Mesendoderm (in vitro differentiated cells): ENCODE measurements at regions not wholly inside any gene's neighbourhood (a gene's known extent, or its start where the extent isn't known, plus 50 kb on each side); places are given as distances from the start of the nearest gene placed in this dataset.

Source experiments
- DNase-seq: peaks from one replicate; pipeline ENCODE4 v3.0.0; 2013
- H2AK5ac ChIP-seq: 2 replicates; pipeline ENCODE4 v1.6.1; 2013; ENCODE audit warnings: low read length, inconsistent platforms
- H2BK120ac ChIP-seq: 2 replicates; pipeline ENCODE4 v1.6.1; 2013; ENCODE audit warnings: low read depth, mild to moderate bottlenecking, low read length, moderate library complexity, mixed read lengths
- H2BK15ac ChIP-seq: replicated peaks from 2 replicates; pipeline ENCODE4 v1.6.1; 2013; ENCODE audit warnings: low read depth, mild to moderate bottlenecking, moderate library complexity
- H2BK5ac ChIP-seq: 2 replicates; pipeline ENCODE4 v1.6.1; 2013; ENCODE audit warnings: low read length, inconsistent platforms
- H3K18ac ChIP-seq: 2 replicates; pipeline ENCODE4 v1.6.1; 2013; ENCODE audit warnings: mild to moderate bottlenecking, low read length, mixed read lengths
- H3K23ac ChIP-seq: one replicate; pipeline ENCODE4 v1.6.1; 2013; ENCODE audit warnings: low read length
- H3K27ac ChIP-seq: 2 replicates; pipeline ENCODE4 v1.5.1; 2013; ENCODE audit warnings: low read depth, mild to moderate bottlenecking, inconsistent platforms, low read length, moderate library complexity
- H3K27me3 ChIP-seq: 2 replicates; pipeline ENCODE4 v1.6.1; 2013; ENCODE audit warnings: low read length, control low read depth, mild to moderate bottlenecking, inconsistent platforms; ENCODE audit not compliant: insufficient read depth, poor library complexity
- H3K36me3 ChIP-seq: 2 replicates; pipeline ENCODE4 v1.6.1; 2013; ENCODE audit warnings: low read length, inconsistent platforms; ENCODE audit not compliant: control insufficient read depth, insufficient read depth
- H3K4ac ChIP-seq: one replicate; pipeline ENCODE4 v1.6.1; 2013; ENCODE audit warnings: low read depth, mild to moderate bottlenecking, low read length, moderate library complexity
- H3K4me1 ChIP-seq: 2 replicates; pipeline ENCODE4 v1.6.1; 2013; ENCODE audit warnings: low read depth, low read length, inconsistent platforms; ENCODE audit not compliant: control insufficient read depth
- H3K4me2 ChIP-seq: 2 replicates; pipeline ENCODE4 v1.6.1; 2013; ENCODE audit warnings: low read length
- H3K4me3 ChIP-seq: 2 replicates; pipeline ENCODE4 v1.5.1; 2013; ENCODE audit warnings: mild to moderate bottlenecking, low read length
- H3K56ac ChIP-seq: one replicate; pipeline ENCODE4 v1.6.1; 2013; ENCODE audit warnings: low read length
- H3K79me1 ChIP-seq: 2 replicates; pipeline ENCODE4 v1.6.1; 2013; ENCODE audit warnings: low read length, inconsistent platforms
- H3K79me2 ChIP-seq: 2 replicates; pipeline ENCODE4 v1.6.1; 2013; ENCODE audit warnings: mild to moderate bottlenecking, low read length; ENCODE audit not compliant: control insufficient read depth, insufficient read depth
- H3K9ac ChIP-seq: 2 replicates; pipeline ENCODE4 v1.6.1; 2013; ENCODE audit warnings: low read length, inconsistent platforms
- H4K5ac ChIP-seq: one replicate; pipeline ENCODE4 v1.6.1; 2013; ENCODE audit warnings: low read length
- H4K8ac ChIP-seq: one replicate; pipeline ENCODE4 v1.6.1; 2013; ENCODE audit warnings: low read depth, mild to moderate bottlenecking, control low read depth, low read length, moderate library complexity
- WGBS: extraction: QIAGEN DNeasy Blood & Tissue Kit; methylation state at CpG from one replicate; pipeline ENCODE4 v1.1.7; 2013; ENCODE audit warnings: low lambda C conversion rate, missing lambda C conversion rate; ENCODE audit not compliant: insufficient coverage; ENCODE audit errors: extremely low coverage; 5-methylcytosine and 5-hydroxymethylcytosine counted together

- DNase-seq: no peak
- H3K9ac ChIP-seq: no peak overlapping the region
- H3K27ac ChIP-seq: no peak overlapping the region
- no peak overlapping the region for H3K4ac ChIP-seq
- H2BK5ac ChIP-seq: no peak overlapping the region
- H2AK5ac ChIP-seq: no peak overlapping the region
- H3K23ac ChIP-seq: no peak overlapping the region
- no peaks in the 10 kb centered on the region for H3K27me3 ChIP-seq
- H3K4me3 ChIP-seq: no peak overlapping the region
- no peak overlapping the region for H2BK15ac ChIP-seq
- H3K79me1 ChIP-seq: no peaks in the 10 kb centered on the region
- WGBS: no CpG with 5 or more reads among the region's 13 CpGs
- H3K36me3 ChIP-seq: no peaks in the 10 kb centered on the region
- H4K5ac ChIP-seq: no peak overlapping the region
- no peaks in the 10 kb centered on the region for H3K4me1 ChIP-seq
- H3K79me2 ChIP-seq: no peaks in the 10 kb centered on the region
- H3K56ac ChIP-seq: no peak overlapping the region
- H4K8ac ChIP-seq: no peak overlapping the region
- no peak overlapping the region for H3K4me2 ChIP-seq
- H2BK120ac ChIP-seq: no peak overlapping the region
- no peak overlapping the region for H3K18ac ChIP-seq
These were observed 827.2 kb upstream of the POU3F3 start for GRCh38 chr2:104026725-104027124.

- Histone ChIP-seq H3K4me3 (no peak overlapping the region), H3K27me3 (no peaks in the 10 kb centered on the region), H3K79me1 (no peaks in the 10 kb centered on the region), H2AK5ac (no peak overlapping the region), H3K27ac (no peak overlapping the region), H4K5ac (no peak overlapping the region), H2BK5ac (no peak overlapping the region), H3K4me2 (no peak overlapping the region), H3K56ac (no peak overlapping the region), H4K8ac (no peak overlapping the region), H3K79me2 (no peaks in the 10 kb centered on the region), H3K23ac (no peak overlapping the region), H3K36me3 (no peaks in the 10 kb centered on the region), H3K4ac (no peak overlapping the region), H2BK15ac (no peak overlapping the region), H3K4me1 (no peaks in the 10 kb centered on the region), H2BK120ac (no peak overlapping the region), H3K18ac (no peak overlapping the region), H3K9ac (no peak overlapping the region)
- 100% methylated on average over 1 of the region's 2 CpGs for WGBS
- DNase-seq: no peak
These were observed 826.6 kb upstream of the POU3F3 start for GRCh38 chr2:104027321-104027720.

GRCh38 chr2:104028061-104028460, 825.9 kb upstream of the POU3F3 start:
- no CpG with 5 or more reads among the region's 4 CpGs for WGBS
- Histone ChIP-seq H3K79me1 (no peaks in the 10 kb centered on the region), H4K5ac (no peak overlapping the region), H2BK120ac (no peak overlapping the region), H3K27ac (no peak overlapping the region), H3K4ac (no peak overlapping the region), H3K27me3 (no peaks in the 10 kb centered on the region), H3K4me2 (no peak overlapping the region), H3K18ac (no peak overlapping the region), H3K4me3 (no peak overlapping the region), H2BK5ac (no peak overlapping the region), H3K56ac (no peak overlapping the region), H3K9ac (no peak overlapping the region), H2BK15ac (no peak overlapping the region), H3K23ac (no peak overlapping the region), H3K79me2 (no peaks in the 10 kb centered on the region), H3K4me1 (no peaks in the 10 kb centered on the region), H2AK5ac (no peak overlapping the region), H3K36me3 (no peaks in the 10 kb centered on the region), H4K8ac (no peak overlapping the region)
- DNase-seq: no peak

GRCh38 chr2:104033399-104033798, 820.5 kb upstream of the POU3F3 start:
- Histone ChIP-seq H3K4ac (no peak overlapping the region), H3K18ac (no peak overlapping the region), H3K4me1 (no peaks in the 10 kb centered on the region), H3K27ac (no peak overlapping the region), H2BK5ac (no peak overlapping the region), H3K9ac (no peak overlapping the region), H3K27me3 (no peaks in the 10 kb centered on the region), H4K8ac (no peak overlapping the region), H3K56ac (no peak overlapping the region), H4K5ac (no peak overlapping the region), H2AK5ac (no peak overlapping the region), H3K79me1 (no peaks in the 10 kb centered on the region), H3K23ac (no peak overlapping the region), H2BK15ac (no peak overlapping the region), H3K79me2 (no peaks in the 10 kb centered on the region), H3K36me3 (no peaks in the 10 kb centered on the region), H2BK120ac (no peak overlapping the region), H3K4me2 (no peak overlapping the region), H3K4me3 (no peak overlapping the region)
- peak; percentile 62 for DNase-seq
- WGBS: no CpG with 5 or more reads among the region's 3 CpGs

- WGBS: 100% methylated on average over 1 of the region's 2 CpGs
- Histone ChIP-seq H4K5ac (no peak overlapping the region), H3K36me3 (no peaks in the 10 kb centered on the region), H3K4me3 (no peak overlapping the region), H3K79me2 (no peaks in the 10 kb centered on the region), H3K4me2 (no peak overlapping the region), H3K23ac (no peak overlapping the region), H3K27me3 (no peaks in the 10 kb centered on the region), H3K27ac (no peak overlapping the region), H2AK5ac (no peak overlapping the region), H3K79me1 (no peaks in the 10 kb centered on the region), H3K18ac (no peak overlapping the region), H3K9ac (no peak overlapping the region), H4K8ac (no peak overlapping the region), H2BK15ac (no peak overlapping the region), H3K4me1 (no peaks in the 10 kb centered on the region), H3K4ac (no peak overlapping the region), H2BK120ac (no peak overlapping the region), H2BK5ac (no peak overlapping the region), H3K56ac (no peak overlapping the region)
- DNase-seq: peak; percentile 32
These were observed 813.1 kb upstream of the POU3F3 start for GRCh38 chr2:104040771-104041170.

DNA sequence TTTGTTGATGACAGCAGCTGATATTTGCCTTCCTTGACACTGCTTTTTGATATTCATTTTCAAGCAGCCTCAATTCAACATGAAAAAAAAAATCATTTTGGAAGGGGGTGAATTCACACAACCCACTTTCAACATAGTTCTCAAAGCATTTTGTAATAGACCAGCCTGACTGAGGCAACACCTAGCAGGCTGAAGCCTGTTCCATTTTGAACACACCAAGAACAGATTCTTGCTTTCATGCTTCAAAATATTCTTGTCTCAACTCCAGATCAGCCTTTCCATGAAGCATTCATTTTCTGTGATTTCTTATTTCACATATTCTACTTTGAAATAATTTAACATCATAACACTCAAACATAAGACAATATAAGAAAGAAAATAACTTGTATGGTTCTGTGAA, 812.6 kb upstream of the POU3F3 start:
- H3K27me3 ChIP-seq: no peaks in the 10 kb centered on the region
- H3K79me1 ChIP-seq: no peaks in the 10 kb centered on the region
- no peak overlapping the region for H2AK5ac ChIP-seq
- H2BK120ac ChIP-seq: no peak overlapping the region
- DNase-seq: no peak
- H3K4ac ChIP-seq: no peak overlapping the region
- H2BK5ac ChIP-seq: no peak overlapping the region
- H3K4me2 ChIP-seq: no peak overlapping the region
- H3K9ac ChIP-seq: no peak overlapping the region
- H3K27ac ChIP-seq: no peak overlapping the region
- H3K36me3 ChIP-seq: no peaks in the 10 kb centered on the region
- no peaks in the 10 kb centered on the region for H3K79me2 ChIP-seq
- H4K8ac ChIP-seq: no peak overlapping the region
- no peaks in the 10 kb centered on the region for H3K4me1 ChIP-seq
- no peak overlapping the region for H3K18ac ChIP-seq
- H2BK15ac ChIP-seq: no peak overlapping the region
- H4K5ac ChIP-seq: no peak overlapping the region
- no peak overlapping the region for H3K23ac ChIP-seq
- H3K56ac ChIP-seq: no peak overlapping the region
- no peak overlapping the region for H3K4me3 ChIP-seq
